ENCODE measurements at regions not wholly inside any gene's neighbourhood (a gene's known extent, or its start where the extent isn't known, plus 50 kb on each side); places are given as distances from the start of the nearest gene placed in this dataset.
"Not testable (repeated sequence)": the region's sequence is repeated elsewhere in the genome, so short reads cannot be mapped to it uniquely, and the experiment has no call there.

- not testable (repeated sequence) for TF ChIP-seq USF2 (CRISPR knock-in tag; IDR thresholded peaks at IDR 0.05); ESRRA (CRISPR knock-in tag; IDR thresholded peaks at IDR 0.05; ENCODE audit: borderline replicate concordance); CTCF (IDR thresholded peaks at IDR 0.05); ZNF232 (CRISPR knock-in tag; IDR thresholded peaks at IDR 0.05); JUN (CRISPR knock-in tag; IDR thresholded peaks at IDR 0.05); USF1 (CRISPR knock-in tag; IDR thresholded peaks at IDR 0.05)
These were observed 112.8 kb upstream of the FAM20C start for GRCh38 chr7:79400-80055.
